ENCODE measurements at regions not wholly inside any gene's neighbourhood (a gene's known extent, or its start where the extent isn't known, plus 50 kb on each side); places are given as distances from the start of the nearest gene placed in this dataset.

DNA sequence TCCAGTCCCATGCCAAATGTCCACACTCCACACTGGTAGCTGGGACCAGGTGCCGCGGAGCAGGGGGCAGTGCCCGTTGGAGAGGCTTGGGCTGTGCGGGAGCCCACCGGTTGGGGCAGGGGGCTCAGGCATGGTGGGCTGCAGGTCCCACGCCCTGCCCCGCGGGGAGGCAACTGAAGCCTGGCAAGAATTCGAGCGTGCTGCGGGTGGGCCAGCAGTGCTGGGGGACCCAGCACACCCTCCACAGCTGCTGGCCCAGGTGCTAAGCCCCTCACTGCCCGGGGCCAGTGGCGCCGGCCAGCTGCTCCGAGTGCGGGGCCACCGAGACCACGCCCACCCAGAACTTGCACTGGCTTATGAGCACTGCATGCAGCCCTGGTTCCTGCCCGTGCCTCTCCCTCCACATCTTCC is 479.4 kb downstream of the ZNF385D start:
- Histone ChIP-seq H4K12ac (ENCODE audit: low read depth, low read length) (no peak overlapping the region), H2BK12ac (ENCODE audit: low read length) (peak overlapping the region; percentile 26), H4K8ac (ENCODE audit: low read depth, low read length) (no peak overlapping the region), H3K4ac (ENCODE audit: low read depth, low read length) (no peak overlapping the region), H2BK120ac (ENCODE audit: insufficient read depth, low read length, poor library complexity) (no peak overlapping the region), H3K4me1 (ENCODE audit: control insufficient read depth in 1 of 2, insufficient read depth in 2 of 2, low read length in 2 of 2) (no peaks in the 10 kb centered on the region), H2BK5ac (ENCODE audit: low read depth, low read length, poor library complexity) (no peak overlapping the region), H3K4me3 (ENCODE audit: low read depth, low read length) (no peak overlapping the region), H3K9ac (ENCODE audit: low read length) (no peak overlapping the region), H3K36me3 (ENCODE audit: control insufficient read depth in 1 of 2, insufficient read depth in 2 of 2, low read length in 2 of 2) (peaks cover 0 to 1% of the 10 kb centered on the region in 2 experiments), H4K91ac (ENCODE audit: low read depth, low read length) (no peak overlapping the region), H3K18ac (ENCODE audit: low read length) (no peak overlapping the region), H3K79me2 (ENCODE audit: control insufficient read depth, insufficient read depth, low read length, poor library complexity) (no peaks in the 10 kb centered on the region), H3K9me3 (ENCODE audit: insufficient read depth, low read depth, low read length) (peaks cover 6% of the 10 kb centered on the region), H3K14ac (ENCODE audit: low read length) (no peak overlapping the region), H3K23ac (ENCODE audit: low read length) (no peak overlapping the region), H3K27ac (ENCODE audit: low read depth, low read length) (no peak overlapping the region), H2AFZ (ENCODE audit: insufficient read depth, low read length, poor library complexity) (no peak overlapping the region), H2AK5ac (ENCODE audit: low read length) (peak overlapping the region; percentile 63), H3K79me1 (ENCODE audit: low read length) (no peaks in the 10 kb centered on the region), H3K4me2 (ENCODE audit: low read length) (no peak overlapping the region), H3K27me3 (ENCODE audit: insufficient read depth, low read length) (no peaks in the 10 kb centered on the region)
- no peak for DNase-seq
- whole genome bisulfite sequencing (ENCODE audit: extremely low coverage, insufficient coverage, insufficient read length), result no CpG with 5 or more reads among the region's 19 CpGs

DNA sequence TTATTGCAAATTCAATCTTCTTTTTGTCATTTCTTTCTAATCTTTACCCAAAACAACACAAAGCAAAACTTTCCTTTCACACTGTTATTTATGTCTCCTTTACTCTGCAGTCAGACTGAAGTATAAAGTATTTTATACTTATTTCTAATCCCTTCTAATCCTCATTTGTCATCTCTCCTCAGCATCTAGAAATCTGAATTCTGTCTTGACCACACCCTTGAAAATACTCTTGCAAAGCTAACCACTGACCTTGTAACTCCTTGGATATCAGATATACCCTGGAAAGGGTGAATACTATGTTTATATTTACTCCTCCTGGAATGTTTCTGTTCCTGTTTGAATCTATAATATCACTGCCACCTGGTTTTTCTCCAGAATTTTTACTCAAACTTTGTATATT is 481.1 kb downstream of the ZNF385D start:
- no peak overlapping the region for H3K23ac ChIP-seq (ENCODE audit: low read length)
- no peak overlapping the region for H3K27ac ChIP-seq (ENCODE audit: low read depth, low read length)
- no peak overlapping the region for H3K14ac ChIP-seq (ENCODE audit: low read length)
- no peak for DNase-seq
- H3K18ac ChIP-seq (ENCODE audit: low read length), result no peak overlapping the region
- no peak overlapping the region for H3K4me2 ChIP-seq (ENCODE audit: low read length)
- H3K4me1 ChIP-seq (ENCODE audit: control insufficient read depth in 1 of 2, insufficient read depth in 2 of 2, low read length in 2 of 2), result no peaks in the 10 kb centered on the region
- peaks cover 6% of the 10 kb centered on the region for H3K9me3 ChIP-seq (ENCODE audit: insufficient read depth, low read depth, low read length)
- H4K12ac ChIP-seq (ENCODE audit: low read depth, low read length), result no peak overlapping the region
- H3K9ac ChIP-seq (ENCODE audit: low read length), result no peak overlapping the region
- no peaks in the 10 kb centered on the region for H3K79me2 ChIP-seq (ENCODE audit: control insufficient read depth, insufficient read depth, low read length, poor library complexity)
- H4K91ac ChIP-seq (ENCODE audit: low read depth, low read length), result no peak overlapping the region
- H3K36me3 ChIP-seq (ENCODE audit: control insufficient read depth in 1 of 2, insufficient read depth in 2 of 2, low read length in 2 of 2), result peaks cover 0 to 1% of the 10 kb centered on the region in 2 experiments
- no peak overlapping the region for H3K4me3 ChIP-seq (ENCODE audit: low read depth, low read length)
- H3K27me3 ChIP-seq (ENCODE audit: insufficient read depth, low read length), result no peaks in the 10 kb centered on the region
- H2BK12ac ChIP-seq (ENCODE audit: low read length), result no peak overlapping the region
- no peak overlapping the region for H4K8ac ChIP-seq (ENCODE audit: low read depth, low read length)
- no peaks in the 10 kb centered on the region for H3K79me1 ChIP-seq (ENCODE audit: low read length)
- no peak overlapping the region for H2BK120ac ChIP-seq (ENCODE audit: insufficient read depth, low read length, poor library complexity)
- no peak overlapping the region for H2BK5ac ChIP-seq (ENCODE audit: low read depth, low read length, poor library complexity)
- no peak overlapping the region for H2AFZ ChIP-seq (ENCODE audit: insufficient read depth, low read length, poor library complexity)
- H3K4ac ChIP-seq (ENCODE audit: low read depth, low read length), result no peak overlapping the region
- H2AK5ac ChIP-seq (ENCODE audit: low read length), result no peak overlapping the region

DNA sequence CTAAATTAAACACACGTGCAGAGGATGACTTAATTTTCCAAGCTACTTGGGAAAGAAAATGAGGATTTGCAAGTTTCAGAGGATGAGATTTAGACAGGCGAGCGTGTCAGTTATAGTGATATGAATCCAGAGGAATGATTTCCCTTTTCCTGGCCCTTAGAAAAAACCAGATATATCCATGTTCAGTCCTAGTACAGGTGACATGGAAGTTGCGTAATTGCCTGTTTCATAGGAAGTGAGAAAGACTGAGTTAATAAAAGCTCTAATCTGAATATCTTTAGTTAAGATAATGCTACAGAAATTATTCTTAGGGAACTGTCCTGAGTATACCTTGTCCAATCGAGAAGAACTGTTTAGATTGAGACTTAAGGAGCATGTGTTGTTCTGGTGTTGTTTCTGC is 490.5 kb downstream of the ZNF385D start:
- H3K79me2 ChIP-seq (ENCODE audit: control insufficient read depth, insufficient read depth, low read length, poor library complexity), result no peaks in the 10 kb centered on the region
- H3K14ac ChIP-seq (ENCODE audit: low read length), result no peak overlapping the region
- H4K12ac ChIP-seq (ENCODE audit: low read depth, low read length), result no peak overlapping the region
- H3K9me3 ChIP-seq (ENCODE audit: insufficient read depth, low read depth, low read length), result no peaks in the 10 kb centered on the region
- H3K27ac ChIP-seq (ENCODE audit: low read depth, low read length), result no peak overlapping the region
- no peak overlapping the region for H3K4me3 ChIP-seq (ENCODE audit: low read depth, low read length)
- no peak overlapping the region for H3K9ac ChIP-seq (ENCODE audit: low read length)
- no peak overlapping the region for H2BK5ac ChIP-seq (ENCODE audit: low read depth, low read length, poor library complexity)
- no CpG with 5 or more reads among the region's 5 CpGs for WGBS (ENCODE audit: extremely low coverage, insufficient coverage, insufficient read length)
- H3K4me2 ChIP-seq (ENCODE audit: low read length), result no peak overlapping the region
- H3K23ac ChIP-seq (ENCODE audit: low read length), result no peak overlapping the region
- H4K8ac ChIP-seq (ENCODE audit: low read depth, low read length), result no peak overlapping the region
- H4K91ac ChIP-seq (ENCODE audit: low read depth, low read length), result no peak overlapping the region
- H3K4me1 ChIP-seq (ENCODE audit: control insufficient read depth in 1 of 2, insufficient read depth in 2 of 2, low read length in 2 of 2), result no peaks in the 10 kb centered on the region
- DNase-seq, result no peak
- no peak overlapping the region for H2BK12ac ChIP-seq (ENCODE audit: low read length)
- H2BK120ac ChIP-seq (ENCODE audit: insufficient read depth, low read length, poor library complexity), result no peak overlapping the region
- H3K4ac ChIP-seq (ENCODE audit: low read depth, low read length), result no peak overlapping the region
- H3K36me3 ChIP-seq (ENCODE audit: control insufficient read depth in 1 of 2, insufficient read depth in 2 of 2, low read length in 2 of 2), result no peaks in the 10 kb centered on the region
- H2AK5ac ChIP-seq (ENCODE audit: low read length), result no peak overlapping the region
- no peak overlapping the region for H2AFZ ChIP-seq (ENCODE audit: insufficient read depth, low read length, poor library complexity)
- no peak overlapping the region for H3K18ac ChIP-seq (ENCODE audit: low read length)
- no peaks in the 10 kb centered on the region for H3K27me3 ChIP-seq (ENCODE audit: insufficient read depth, low read length)
- H3K79me1 ChIP-seq (ENCODE audit: low read length), result no peaks in the 10 kb centered on the region

DNA sequence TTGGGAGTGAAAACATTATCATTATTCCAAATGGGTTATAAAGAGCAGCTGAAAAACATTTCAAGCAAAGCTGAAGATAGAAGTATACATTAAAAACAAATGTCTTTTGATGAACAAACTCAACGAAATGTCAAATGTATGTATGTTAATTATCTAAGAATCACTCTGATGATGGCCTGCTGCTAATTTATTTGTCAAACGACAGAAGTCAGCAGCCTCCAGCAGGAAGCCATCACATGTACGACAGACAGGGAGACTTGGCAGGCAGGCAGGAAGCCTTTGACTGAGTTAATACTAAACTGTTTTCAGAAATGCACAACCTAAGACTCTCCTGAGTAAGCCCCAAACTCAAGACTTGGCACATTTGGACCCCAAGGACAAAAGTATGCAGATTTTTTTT is 491.1 kb downstream of the ZNF385D start:
- no peaks in the 10 kb centered on the region for H3K4me1 ChIP-seq (ENCODE audit: control insufficient read depth in 1 of 2, insufficient read depth in 2 of 2, low read length in 2 of 2)
- no CpG with 5 or more reads among the region's 3 CpGs for WGBS (ENCODE audit: extremely low coverage, insufficient coverage, insufficient read length)
- no peaks in the 10 kb centered on the region for H3K9me3 ChIP-seq (ENCODE audit: insufficient read depth, low read depth, low read length)
- no peak overlapping the region for H3K18ac ChIP-seq (ENCODE audit: low read length)
- no peak for DNase-seq
- no peak overlapping the region for H4K12ac ChIP-seq (ENCODE audit: low read depth, low read length)
- H3K79me1 ChIP-seq (ENCODE audit: low read length), result no peaks in the 10 kb centered on the region
- H3K79me2 ChIP-seq (ENCODE audit: control insufficient read depth, insufficient read depth, low read length, poor library complexity), result no peaks in the 10 kb centered on the region
- H2AFZ ChIP-seq (ENCODE audit: insufficient read depth, low read length, poor library complexity), result no peak overlapping the region
- no peaks in the 10 kb centered on the region for H3K27me3 ChIP-seq (ENCODE audit: insufficient read depth, low read length)
- H3K4me3 ChIP-seq (ENCODE audit: low read depth, low read length), result no peak overlapping the region
- no peak overlapping the region for H4K8ac ChIP-seq (ENCODE audit: low read depth, low read length)
- no peak overlapping the region for H2BK12ac ChIP-seq (ENCODE audit: low read length)
- no peak overlapping the region for H2BK5ac ChIP-seq (ENCODE audit: low read depth, low read length, poor library complexity)
- H3K4ac ChIP-seq (ENCODE audit: low read depth, low read length), result no peak overlapping the region
- no peak overlapping the region for H4K91ac ChIP-seq (ENCODE audit: low read depth, low read length)
- H3K23ac ChIP-seq (ENCODE audit: low read length), result no peak overlapping the region
- H3K14ac ChIP-seq (ENCODE audit: low read length), result no peak overlapping the region
- no peak overlapping the region for H3K9ac ChIP-seq (ENCODE audit: low read length)
- no peaks in the 10 kb centered on the region for H3K36me3 ChIP-seq (ENCODE audit: control insufficient read depth in 1 of 2, insufficient read depth in 2 of 2, low read length in 2 of 2)
- no peak overlapping the region for H2AK5ac ChIP-seq (ENCODE audit: low read length)
- H2BK120ac ChIP-seq (ENCODE audit: insufficient read depth, low read length, poor library complexity), result no peak overlapping the region
- no peak overlapping the region for H3K4me2 ChIP-seq (ENCODE audit: low read length)
- no peak overlapping the region for H3K27ac ChIP-seq (ENCODE audit: low read depth, low read length)

All from trophoblast cell (in vitro differentiated cells and primary cell).